IMR-90 (cell line): ENCODE measurements at regions not wholly inside any gene's neighbourhood (a gene's known extent, or its start where the extent isn't known, plus 50 kb on each side); places are given as distances from the start of the nearest gene placed in this dataset.
A peak's percentile ranks its signal among the peaks of the same experiment; 100 is the strongest.

ENCODE experiments used
- ATAC-seq: fragments of 200-7000 bp; cut with Tn5 transposase; 2 replicates; pipeline ENCODE4 v1.9.1; 2020; ENCODE audit warnings: low read depth, mild to moderate bottlenecking, moderate library complexity
- BruUV-seq: library from RNA; stranded (reverse); fragments of 400-500 nt; replicated peaks from 2 replicates; lab custom pipeline; 2021; lab: Mats Ljungman, UMichigan
- CTCF ChIA-PET: fragments of 300-600 bp; formaldehyde crosslinking; extraction: SDS; loops from one replicate; lab custom pipeline; 2021; ENCODE audit warnings: antibody characterized with exemption; lab: Yijun Ruan, JAX
- POLR2A ChIA-PET: fragments of 300-600 bp; sonication (Branson Sonifier 250); formaldehyde crosslinking; loops from one replicate; lab custom pipeline; 2022; ENCODE audit warnings: antibody characterized with exemption; ENCODE audit not compliant: unreplicated experiment; lab: Charles Lee
- DNase-seq: peaks from one replicate; pipeline ENCODE4 v3.0.0; 2013
- H2AFZ ChIP-seq: replicated peaks from 2 replicates; pipeline ENCODE3; 2013; ENCODE audit warnings: low read length, mild to moderate bottlenecking; ENCODE audit not compliant: poor library complexity
- H2AK5ac ChIP-seq: 2 replicates; pipeline ENCODE4 v1.6.1; 2013; ENCODE audit warnings: low read depth, low read length, inconsistent platforms
- H2AK9ac ChIP-seq: replicated peaks from 2 replicates; pipeline ENCODE3; 2013; ENCODE audit warnings: mild to moderate bottlenecking, low read depth, low read length, moderate library complexity; ENCODE audit not compliant: poor library complexity
- H2BK120ac ChIP-seq: 2 replicates; pipeline ENCODE4 v1.6.1; 2013; ENCODE audit warnings: low read depth, low read length, inconsistent platforms
- H2BK15ac ChIP-seq: 3 replicates; pipeline ENCODE4 v1.6.1; 2013; ENCODE audit warnings: low read depth, low read length, inconsistent platforms
- H2BK20ac ChIP-seq: 2 replicates; pipeline ENCODE4 v1.6.1; 2013; ENCODE audit warnings: low read depth, mild to moderate bottlenecking, inconsistent platforms, low read length, moderate library complexity
- H2BK5ac ChIP-seq: 2 replicates; pipeline ENCODE4 v1.6.1; 2013; ENCODE audit warnings: mild to moderate bottlenecking, low read depth, low read length, inconsistent platforms; ENCODE audit not compliant: poor library complexity, severe bottlenecking
- H3K14ac ChIP-seq: replicated peaks from 2 replicates; pipeline ENCODE4 v1.6.1; 2013; ENCODE audit warnings: low read depth, low read length, inconsistent platforms
- H3K18ac ChIP-seq: 2 replicates; pipeline ENCODE4 v1.6.1; 2013; ENCODE audit warnings: low read depth, low read length, control low read depth
- H3K23ac ChIP-seq: 2 replicates; pipeline ENCODE4 v1.6.1; 2013; ENCODE audit warnings: low read depth, low read length, inconsistent platforms
- H3K27ac ChIP-seq: 2 replicates; pipeline ENCODE4 v1.5.1; 2013; ENCODE audit warnings: mild to moderate bottlenecking, control low read depth, low read length; ENCODE audit not compliant: insufficient read depth
- H3K27me3 ChIP-seq: 2 replicates; pipeline ENCODE4 v1.6.1; 2013; ENCODE audit warnings: low read length; ENCODE audit not compliant: control insufficient read depth, insufficient read depth
- H3K36me3 ChIP-seq: 2 replicates; pipeline ENCODE4 v1.6.1; 2013; ENCODE audit warnings: low read length, mixed read lengths; ENCODE audit not compliant: control insufficient read depth, insufficient read depth
- H3K4ac ChIP-seq: 2 replicates; pipeline ENCODE4 v1.6.1; 2013; ENCODE audit warnings: low read depth, low read length, inconsistent platforms
- H3K4me1 ChIP-seq: 2 replicates; pipeline ENCODE4 v1.6.1; 2013; ENCODE audit warnings: low read length, mixed read lengths; ENCODE audit not compliant: control insufficient read depth, insufficient read depth
- H3K4me2 ChIP-seq: 2 replicates; pipeline ENCODE4 v1.6.1; 2013; ENCODE audit warnings: low read depth, mild to moderate bottlenecking, control low read depth, low read length, moderate library complexity
- H3K4me3 ChIP-seq: 2 replicates; pipeline ENCODE4 v1.5.1; 2013; ENCODE audit warnings: low read depth, mild to moderate bottlenecking, control low read depth, low read length, moderate library complexity; ENCODE audit not compliant: insufficient read depth
- H3K56ac ChIP-seq: 2 replicates; pipeline ENCODE4 v1.6.1; 2013; ENCODE audit warnings: low read length, inconsistent platforms; ENCODE audit not compliant: insufficient read depth; ENCODE audit errors: extremely low read depth
- H3K79me1 ChIP-seq, 2 experiments: 2 replicates each; pipeline ENCODE4 v1.6.1; 2013; ENCODE audit warnings: low read length in 2 of 2, inconsistent platforms in 1 of 2, low read depth in 1 of 2
- H3K9ac ChIP-seq: 2 replicates; pipeline ENCODE4 v1.6.1; 2013; ENCODE audit warnings: low read depth, low read length, control low read depth
- H3K9me1 ChIP-seq: 2 replicates; pipeline ENCODE4 v1.6.1; 2013; ENCODE audit warnings: low read length, inconsistent platforms; ENCODE audit not compliant: insufficient read depth
- H3K9me3 ChIP-seq: 2 replicates; pipeline ENCODE4 v1.6.1; 2013; ENCODE audit warnings: low read length; ENCODE audit not compliant: control insufficient read depth, insufficient read depth
- H4K20me1 ChIP-seq: 2 replicates; pipeline ENCODE4 v1.6.1; 2013; ENCODE audit warnings: low read length, inconsistent platforms; ENCODE audit not compliant: insufficient read depth
- H4K5ac ChIP-seq: 2 replicates; pipeline ENCODE4 v1.6.1; 2013; ENCODE audit warnings: mild to moderate bottlenecking, low read depth, low read length, control low read depth
- H4K8ac ChIP-seq, 2 experiments: 2 replicates each; pipeline ENCODE4 v1.6.1; 2013; ENCODE audit warnings: low read depth in 2 of 2, low read length in 2 of 2, control low read depth in 1 of 2, inconsistent platforms in 1 of 2
- H4K91ac ChIP-seq: 2 replicates; pipeline ENCODE4 v1.6.1; 2013; ENCODE audit warnings: low read depth, low read length, inconsistent platforms; ENCODE audit not compliant: insufficient read depth
- BHLHE40 ChIP-seq: fragments of 150-350 bp; IDR thresholded peaks from 2 replicates; pipeline ENCODE4 v1.6.1; 2016; ENCODE audit warnings: mild to moderate bottlenecking, low read depth, low read length
- CEBPB ChIP-seq: IDR thresholded peaks from 2 replicates; pipeline ENCODE4 v1.6.1; 2012; ENCODE audit warnings: low read depth, low read length, improper control_type of control experiment
- WGBS, 2 experiments: methylation state at CpG; one replicate each; pipeline versions ENCODE4 v1.1.5 to v1.1.7; 2013; ENCODE audit warnings: missing lambda C conversion rate in 2 of 2; ENCODE audit not compliant: insufficient read length in 1 of 2; ENCODE audit errors: extremely low coverage in 2 of 2; 5-methylcytosine and 5-hydroxymethylcytosine counted together
- dilution Hi-C: fragments of 300-500 bp; cut with HindIII; formaldehyde crosslinking; loops from one replicate; pipeline ENCODE4 v1.14.3; 2018; ENCODE audit warnings: low sequenced_read_pairs; ENCODE audit not compliant: unreplicated experiment
- in situ Hi-C: fragments of 300-500 bp; cut with MboI; formaldehyde crosslinking; loops from 3 replicates; pipeline ENCODE4 v1.14.3; 2019; ENCODE audit warnings: low sequenced_read_pairs, inconsistent platforms, mixed read lengths
- intact Hi-C: fragments of 100-400 bp; cut with micrococcal nuclease; formaldehyde crosslinking; loops from 2 replicates; pipeline ENCODE4 v1.10.0; 2022

- Histone ChIP-seq H2AFZ (no peak overlapping the region), H2BK20ac (no peak overlapping the region), H3K23ac (no peak overlapping the region), H3K27me3 (no peaks in the 10 kb centered on the region), H3K27ac (no peak overlapping the region), H3K4me2 (no peak overlapping the region), H2BK120ac (no peak overlapping the region), H4K91ac (no peak overlapping the region), H2AK5ac (no peak overlapping the region), H2BK15ac (no peak overlapping the region), H2AK9ac (no peak overlapping the region), H3K14ac (no peak overlapping the region), H3K9ac (no peak overlapping the region), H3K4me3 (no peak overlapping the region), H3K56ac (no peak overlapping the region), H4K8ac (no peak overlapping the region), H4K20me1 (no peaks in the 10 kb centered on the region), H2BK5ac (no peak overlapping the region), H3K79me1 (no peaks in the 10 kb centered on the region), H4K5ac (no peak overlapping the region), H3K9me3 (no peaks in the 10 kb centered on the region; the same call in 1 of the 2 replicates), H3K4ac (no peak overlapping the region), H3K9me1 (no peaks in the 10 kb centered on the region), H3K36me3 (no peaks in the 10 kb centered on the region), H3K4me1 (no peaks in the 10 kb centered on the region), H3K18ac (no peak overlapping the region)
- BruUV-seq: no TSS peak
- no CpG with 5 or more reads among the region's 3 CpGs for WGBS, 2 experiments
- dilution Hi-C loops: no loop called here
- ChIA-PET POLR2A (no interaction called here), CTCF (no interaction called here)
- intact Hi-C loops: loop anchor here (10.0 kb wide), 1 partner anchor 257 kb away; no protein-coding TSS in a partner anchor
- peak; percentile 53 for TF ChIP-seq CEBPB
- TF ChIP-seq BHLHE40: no peak
- in situ Hi-C loops: no loop called here
- no peak for ATAC-seq
- no peak for DNase-seq
Observed at GRCh38 chr10:117471344-117471874, 71.1 kb upstream of the EMX2 start.
